ENCODE measurements at regions not wholly inside any gene's neighbourhood (a gene's known extent, or its start where the extent isn't known, plus 50 kb on each side); places are given as distances from the start of the nearest gene placed in this dataset.

DNA sequence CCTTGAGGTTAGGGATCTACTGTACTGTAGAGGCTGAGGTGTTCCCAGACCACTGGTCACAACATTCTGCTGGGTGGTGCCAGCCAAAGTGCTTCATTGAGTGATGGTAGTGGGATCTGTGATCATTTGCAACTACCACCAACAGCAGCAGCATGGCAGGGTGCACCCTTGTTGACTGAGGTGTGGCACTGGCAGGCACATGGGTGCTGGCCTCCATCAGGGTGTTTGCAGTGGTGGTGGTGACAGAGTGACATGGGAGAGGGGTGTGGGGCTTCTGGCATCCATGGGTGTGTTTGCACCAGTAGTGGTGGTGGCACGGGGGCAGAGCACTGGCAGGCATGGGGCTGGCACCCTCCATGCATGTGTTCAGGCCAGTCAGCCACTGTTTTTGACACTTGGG lies 183.7 kb upstream of the LYPLAL1 start:
- no peaks in the 10 kb centered on the region for H3K79me2 ChIP-seq (ENCODE audit: insufficient read depth, low read length)
- no peak overlapping the region for H2AFZ ChIP-seq (ENCODE audit: low read depth, low read length, poor library complexity, severe bottlenecking)
- intact Hi-C loops (cut with micrococcal nuclease): loop anchor here (10.0 kb wide), 1 partner anchor 625 kb away; no protein-coding TSS in a partner anchor
- H3K4me2 ChIP-seq (ENCODE audit: low read length): no peak overlapping the region
- CTCF ChIA-PET: no interaction called here
- H3K9me3 ChIP-seq (ENCODE audit: control insufficient read depth in 1 of 2, insufficient read depth in 1 of 2, low read depth in 1 of 2, low read length in 2 of 2): no peaks in the 10 kb centered on the region
- no peak overlapping the region for H3K27ac ChIP-seq (ENCODE audit: low read depth, low read length)
- no peak for TF ChIP-seq EZH2 (IDR thresholded peaks at IDR 0.05)
- no peak for TF ChIP-seq ZFX (IDR thresholded peaks at IDR 0.05)
- no peak for TF ChIP-seq SRF (IDR thresholded peaks at IDR 0.05; ENCODE audit: low read depth)
- TF ChIP-seq, protein P1, sequence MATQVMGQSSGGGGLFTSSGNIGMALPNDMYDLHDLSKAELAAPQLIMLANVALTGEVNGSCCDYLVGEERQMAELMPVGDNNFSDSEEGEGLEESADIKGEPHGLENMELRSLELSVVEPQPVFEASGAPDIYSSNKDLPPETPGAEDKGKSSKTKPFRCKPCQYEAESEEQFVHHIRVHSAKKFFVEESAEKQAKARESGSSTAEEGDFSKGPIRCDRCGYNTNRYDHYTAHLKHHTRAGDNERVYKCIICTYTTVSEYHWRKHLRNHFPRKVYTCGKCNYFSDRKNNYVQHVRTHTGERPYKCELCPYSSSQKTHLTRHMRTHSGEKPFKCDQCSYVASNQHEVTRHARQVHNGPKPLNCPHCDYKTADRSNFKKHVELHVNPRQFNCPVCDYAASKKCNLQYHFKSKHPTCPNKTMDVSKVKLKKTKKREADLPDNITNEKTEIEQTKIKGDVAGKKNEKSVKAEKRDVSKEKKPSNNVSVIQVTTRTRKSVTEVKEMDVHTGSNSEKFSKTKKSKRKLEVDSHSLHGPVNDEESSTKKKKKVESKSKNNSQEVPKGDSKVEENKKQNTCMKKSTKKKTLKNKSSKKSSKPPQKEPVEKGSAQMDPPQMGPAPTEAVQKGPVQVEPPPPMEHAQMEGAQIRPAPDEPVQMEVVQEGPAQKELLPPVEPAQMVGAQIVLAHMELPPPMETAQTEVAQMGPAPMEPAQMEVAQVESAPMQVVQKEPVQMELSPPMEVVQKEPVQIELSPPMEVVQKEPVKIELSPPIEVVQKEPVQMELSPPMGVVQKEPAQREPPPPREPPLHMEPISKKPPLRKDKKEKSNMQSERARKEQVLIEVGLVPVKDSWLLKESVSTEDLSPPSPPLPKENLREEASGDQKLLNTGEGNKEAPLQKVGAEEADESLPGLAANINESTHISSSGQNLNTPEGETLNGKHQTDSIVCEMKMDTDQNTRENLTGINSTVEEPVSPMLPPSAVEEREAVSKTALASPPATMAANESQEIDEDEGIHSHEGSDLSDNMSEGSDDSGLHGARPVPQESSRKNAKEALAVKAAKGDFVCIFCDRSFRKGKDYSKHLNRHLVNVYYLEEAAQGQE (IDR thresholded peaks at IDR 0.05; ENCODE audit: low read depth): no peak
- TF ChIP-seq TCF7L2 (IDR thresholded peaks at IDR 0.05; ENCODE audit: borderline replicate concordance, extremely low read depth, insufficient read depth, insufficient read length): no peak
- TF ChIP-seq, protein P2, sequence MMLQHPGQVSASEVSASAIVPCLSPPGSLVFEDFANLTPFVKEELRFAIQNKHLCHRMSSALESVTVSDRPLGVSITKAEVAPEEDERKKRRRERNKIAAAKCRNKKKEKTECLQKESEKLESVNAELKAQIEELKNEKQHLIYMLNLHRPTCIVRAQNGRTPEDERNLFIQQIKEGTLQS (IDR thresholded peaks at IDR 0.05): no peak
- no peak for TF ChIP-seq YY1 (IDR thresholded peaks at IDR 0.05; ENCODE audit: extremely low read depth, insufficient replicate concordance, low read depth, low read length)
- TF ChIP-seq EZH2phosphoT487 (IDR thresholded peaks at IDR 0.05; ENCODE audit: borderline replicate concordance): no peak
- TF ChIP-seq, protein P3, sequence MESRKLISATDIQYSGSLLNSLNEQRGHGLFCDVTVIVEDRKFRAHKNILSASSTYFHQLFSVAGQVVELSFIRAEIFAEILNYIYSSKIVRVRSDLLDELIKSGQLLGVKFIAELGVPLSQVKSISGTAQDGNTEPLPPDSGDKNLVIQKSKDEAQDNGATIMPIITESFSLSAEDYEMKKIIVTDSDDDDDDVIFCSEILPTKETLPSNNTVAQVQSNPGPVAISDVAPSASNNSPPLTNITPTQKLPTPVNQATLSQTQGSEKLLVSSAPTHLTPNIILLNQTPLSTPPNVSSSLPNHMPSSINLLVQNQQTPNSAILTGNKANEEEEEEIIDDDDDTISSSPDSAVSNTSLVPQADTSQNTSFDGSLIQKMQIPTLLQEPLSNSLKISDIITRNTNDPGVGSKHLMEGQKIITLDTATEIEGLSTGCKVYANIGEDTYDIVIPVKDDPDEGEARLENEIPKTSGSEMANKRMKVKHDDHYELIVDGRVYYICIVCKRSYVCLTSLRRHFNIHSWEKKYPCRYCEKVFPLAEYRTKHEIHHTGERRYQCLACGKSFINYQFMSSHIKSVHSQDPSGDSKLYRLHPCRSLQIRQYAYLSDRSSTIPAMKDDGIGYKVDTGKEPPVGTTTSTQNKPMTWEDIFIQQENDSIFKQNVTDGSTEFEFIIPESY (IDR thresholded peaks at IDR 0.05; ENCODE audit: extremely low read depth, insufficient replicate concordance, low read length): no peak
- TF ChIP-seq CEBPB (IDR thresholded peaks at IDR 0.05; ENCODE audit: low read depth): no peak
- no peak for TF ChIP-seq FOSL1 (IDR thresholded peaks at IDR 0.05; ENCODE audit: low read depth)
- no peak for TF ChIP-seq ZNF274 (IDR thresholded peaks at IDR 0.05; ENCODE audit: low read depth, low read length)
- POLR2A ChIA-PET: no interaction called here
- no TSS peak for BruUV-seq (replicated peaks)
- no peaks in the 10 kb centered on the region for H4K20me1 ChIP-seq (ENCODE audit: insufficient read depth)
- no peaks in the 10 kb centered on the region for H3K36me3 ChIP-seq (ENCODE audit: control insufficient read depth in 1 of 2, insufficient read depth in 2 of 2, low read length in 2 of 2)
- H3K9me2 ChIP-seq (ENCODE audit: insufficient read depth): no peaks in the 10 kb centered on the region
- H3K9ac ChIP-seq (ENCODE audit: low read length): no peak overlapping the region
- ATAC-seq (no peak), DNase-seq (ENCODE audit: low read depth, low spot score) (no peak)
- no peak overlapping the region for H3K4me3 ChIP-seq (replicated peaks in 1 of 2; ENCODE audit: low read depth in 1 of 2, low read length in 2 of 2)
- RAD21 ChIA-PET (ENCODE audit: low non-redundant PET in 1 of 2, low total read pairs in 2 of 2, uncharacterized antibody in 2 of 2, unreplicated experiment in 2 of 2): no interaction called here
- H3K4me1 ChIP-seq (ENCODE audit: control insufficient read depth in 1 of 2, insufficient read depth in 2 of 2, low read length in 2 of 2): no peaks in the 10 kb centered on the region
- H3K27me3 ChIP-seq (ENCODE audit: insufficient read depth, low read length): no peaks in the 10 kb centered on the region
